Activated naive CD8-positive, alpha-beta T cell treated with anti-CD3 and anti-CD28 coated beads, Interleukin-2, amount 50 U/mL, for 24 hours (primary cell): ENCODE measurements at regions not wholly inside any gene's neighbourhood (a gene's known extent, or its start where the extent isn't known, plus 50 kb on each side); places are given as distances from the start of the nearest gene placed in this dataset.

Experiments
- ATAC-seq: fragments of 150-1000 bp; cut with Tn5 transposase; one replicate; pipeline ENCODE4 v1.10.0; 2021
- DNase-seq: peaks from one replicate; pipeline ENCODE4 v3.0.0; 2021
- H3K27ac Mint-ChIP-seq: one replicate; pipeline ENCODE4 v1.8.0; 2021; ENCODE audit warnings: mild to moderate bottlenecking, mixed read lengths
- H3K27me3 Mint-ChIP-seq: one replicate; pipeline ENCODE4 v1.8.0; 2021; ENCODE audit warnings: mixed read lengths
- H3K36me3 Mint-ChIP-seq: one replicate; pipeline ENCODE4 v1.8.0; 2021; ENCODE audit warnings: low read depth, mixed read lengths
- H3K4me1 Mint-ChIP-seq: one replicate; pipeline ENCODE4 v1.8.0; 2021; ENCODE audit warnings: mixed read lengths
- H3K4me3 Mint-ChIP-seq: one replicate; pipeline ENCODE4 v1.8.0; 2021; ENCODE audit warnings: mild to moderate bottlenecking, moderate library complexity, mixed read lengths
- H3K9me3 Mint-ChIP-seq: one replicate; pipeline ENCODE4 v1.8.0; 2021; ENCODE audit warnings: mixed read lengths

GRCh38 chr5:15206133-15206532, 293.8 kb upstream of the FBXL7 start:
- ATAC-seq (no peak), DNase-seq (no peak)
- Mint-ChIP-seq H3K27me3 (no peaks in the 10 kb centered on the region), H3K9me3 (peaks cover 22% of the 10 kb centered on the region), H3K4me1 (no peaks in the 10 kb centered on the region), H3K27ac (no peak overlapping the region), H3K36me3 (no peaks in the 10 kb centered on the region), H3K4me3 (no peak overlapping the region)

GRCh38 chr5:15203376-15203775, 296.6 kb upstream of the FBXL7 start:
- no peak overlapping the region for H3K27ac Mint-ChIP-seq
- H3K4me3 Mint-ChIP-seq: no peak overlapping the region
- ATAC-seq (no peak), DNase-seq (no peak)
- no peaks in the 10 kb centered on the region for H3K27me3 Mint-ChIP-seq
- H3K36me3 Mint-ChIP-seq: no peaks in the 10 kb centered on the region
- H3K9me3 Mint-ChIP-seq: peaks cover 22% of the 10 kb centered on the region
- H3K4me1 Mint-ChIP-seq: no peaks in the 10 kb centered on the region

- Mint-ChIP-seq H3K27me3 (no peaks in the 10 kb centered on the region), H3K36me3 (no peaks in the 10 kb centered on the region), H3K27ac (no peak overlapping the region), H3K4me1 (no peaks in the 10 kb centered on the region), H3K9me3 (peaks cover 16% of the 10 kb centered on the region), H3K4me3 (no peak overlapping the region)
- no peak for DNase-seq
- no peak for ATAC-seq
Observed at GRCh38 chr5:15191012-15191411, 309.0 kb upstream of the FBXL7 start.

GRCh38 chr5:15183520-15183919, 311.9 kb upstream of the ANKH start:
- Mint-ChIP-seq H3K36me3 (no peaks in the 10 kb centered on the region), H3K4me1 (no peaks in the 10 kb centered on the region), H3K4me3 (no peak overlapping the region), H3K27ac (no peak overlapping the region), H3K9me3 (peaks cover 7% of the 10 kb centered on the region), H3K27me3 (no peaks in the 10 kb centered on the region)
- no peak for ATAC-seq
- no peak for DNase-seq

GRCh38 chr5:15170173-15170572, 298.6 kb upstream of the ANKH start:
- DNase-seq (no peak), ATAC-seq (no peak)
- no peak overlapping the region for H3K27ac Mint-ChIP-seq
- no peak overlapping the region for H3K4me3 Mint-ChIP-seq
- no peaks in the 10 kb centered on the region for H3K4me1 Mint-ChIP-seq
- H3K27me3 Mint-ChIP-seq: no peaks in the 10 kb centered on the region
- peaks cover 25% of the 10 kb centered on the region for H3K9me3 Mint-ChIP-seq
- H3K36me3 Mint-ChIP-seq: no peaks in the 10 kb centered on the region

GRCh38 chr5:15168358-15168757, 296.8 kb upstream of the ANKH start:
- H3K27ac Mint-ChIP-seq: no peak overlapping the region
- H3K4me3 Mint-ChIP-seq: no peak overlapping the region
- no peaks in the 10 kb centered on the region for H3K27me3 Mint-ChIP-seq
- H3K36me3 Mint-ChIP-seq: no peaks in the 10 kb centered on the region
- ATAC-seq: no peak
- H3K9me3 Mint-ChIP-seq: peaks cover 23% of the 10 kb centered on the region
- DNase-seq: no peak
- no peaks in the 10 kb centered on the region for H3K4me1 Mint-ChIP-seq

- Mint-ChIP-seq H3K4me3 (no peak overlapping the region), H3K4me1 (no peaks in the 10 kb centered on the region), H3K9me3 (peaks cover 23% of the 10 kb centered on the region), H3K36me3 (no peaks in the 10 kb centered on the region), H3K27ac (no peak overlapping the region), H3K27me3 (no peaks in the 10 kb centered on the region)
- ATAC-seq: no peak
- no peak for DNase-seq
Observed at GRCh38 chr5:15160091-15160490, 288.5 kb upstream of the ANKH start.

GRCh38 chr5:15159606-15160005, 288.0 kb upstream of the ANKH start:
- Mint-ChIP-seq H3K4me3 (no peak overlapping the region), H3K36me3 (no peaks in the 10 kb centered on the region), H3K9me3 (peaks cover 23% of the 10 kb centered on the region), H3K27me3 (no peaks in the 10 kb centered on the region), H3K4me1 (no peaks in the 10 kb centered on the region), H3K27ac (no peak overlapping the region)
- no peak for ATAC-seq
- DNase-seq: no peak

- Mint-ChIP-seq H3K36me3 (no peaks in the 10 kb centered on the region), H3K4me1 (no peaks in the 10 kb centered on the region), H3K9me3 (no peaks in the 10 kb centered on the region), H3K4me3 (no peak overlapping the region), H3K27ac (no peak overlapping the region), H3K27me3 (no peaks in the 10 kb centered on the region)
- ATAC-seq (no peak), DNase-seq (no peak)
Observed at GRCh38 chr5:15142458-15142857, 270.9 kb upstream of the ANKH start.

GRCh38 chr5:15137414-15137813, 265.8 kb upstream of the ANKH start:
- no peak overlapping the region for H3K4me3 Mint-ChIP-seq
- peaks cover 14% of the 10 kb centered on the region for H3K9me3 Mint-ChIP-seq
- ATAC-seq (no peak), DNase-seq (no peak)
- H3K4me1 Mint-ChIP-seq: no peaks in the 10 kb centered on the region
- H3K27ac Mint-ChIP-seq: no peak overlapping the region
- H3K36me3 Mint-ChIP-seq: no peaks in the 10 kb centered on the region
- H3K27me3 Mint-ChIP-seq: no peaks in the 10 kb centered on the region

- Mint-ChIP-seq H3K4me1 (no peaks in the 10 kb centered on the region), H3K9me3 (peaks cover 14% of the 10 kb centered on the region), H3K4me3 (no peak overlapping the region), H3K36me3 (no peaks in the 10 kb centered on the region), H3K27me3 (no peaks in the 10 kb centered on the region), H3K27ac (no peak overlapping the region)
- no peak for ATAC-seq
- DNase-seq: no peak
Observed at GRCh38 chr5:15135661-15136060, 264.1 kb upstream of the ANKH start.

- no peaks in the 10 kb centered on the region for H3K4me1 Mint-ChIP-seq
- no peaks in the 10 kb centered on the region for H3K27me3 Mint-ChIP-seq
- H3K9me3 Mint-ChIP-seq: peaks cover 24% of the 10 kb centered on the region
- ATAC-seq: no peak
- no peaks in the 10 kb centered on the region for H3K36me3 Mint-ChIP-seq
- no peak overlapping the region for H3K27ac Mint-ChIP-seq
- H3K4me3 Mint-ChIP-seq: no peak overlapping the region
- DNase-seq: no peak
Observed at GRCh38 chr5:15133456-15133965, 261.9 kb upstream of the ANKH start.

GRCh38 chr5:15132816-15133405, 261.3 kb upstream of the ANKH start:
- ATAC-seq (no peak), DNase-seq (no peak)
- Mint-ChIP-seq H3K4me1 (no peaks in the 10 kb centered on the region), H3K36me3 (no peaks in the 10 kb centered on the region), H3K9me3 (peaks cover 28% of the 10 kb centered on the region), H3K27ac (no peak overlapping the region), H3K4me3 (no peak overlapping the region), H3K27me3 (no peaks in the 10 kb centered on the region)

- H3K27ac Mint-ChIP-seq: no peak overlapping the region
- no peak overlapping the region for H3K4me3 Mint-ChIP-seq
- no peak for ATAC-seq
- no peaks in the 10 kb centered on the region for H3K27me3 Mint-ChIP-seq
- H3K4me1 Mint-ChIP-seq: no peaks in the 10 kb centered on the region
- peaks cover 28% of the 10 kb centered on the region for H3K9me3 Mint-ChIP-seq
- H3K36me3 Mint-ChIP-seq: no peaks in the 10 kb centered on the region
- DNase-seq: no peak
Observed at GRCh38 chr5:15131909-15132308, 260.3 kb upstream of the ANKH start.

GRCh38 chr5:15124871-15125568, 253.4 kb upstream of the ANKH start:
- no peak for ATAC-seq
- DNase-seq: no peak
- H3K36me3 Mint-ChIP-seq: no peaks in the 10 kb centered on the region
- H3K9me3 Mint-ChIP-seq: peaks cover 27% of the 10 kb centered on the region
- H3K4me1 Mint-ChIP-seq: no peaks in the 10 kb centered on the region
- no peak overlapping the region for H3K27ac Mint-ChIP-seq
- H3K27me3 Mint-ChIP-seq: no peaks in the 10 kb centered on the region
- no peak overlapping the region for H3K4me3 Mint-ChIP-seq
